NCI-H187 (cell line): ENCODE measurements at regions not wholly inside any gene's neighbourhood (a gene's known extent, or its start where the extent isn't known, plus 50 kb on each side); places are given as distances from the start of the nearest gene placed in this dataset.

Experiments
- DNase-seq, 2 experiments: peaks; one replicate each; lab custom pipeline; 2025; lab: John Stamatoyannopoulos, UW

- DNase-seq = no peak
These were observed 73.8 kb upstream of the SHISAL1 start for GRCh38 chr22:44386386-44387035.

GRCh38 chr22:44385781-44386180 is 73.0 kb upstream of the SHISAL1 start:
- DNase-seq = no peak

- DNase-seq = no peak
These were observed 72.5 kb upstream of the SHISAL1 start for GRCh38 chr22:44385296-44385610.

- no peak for DNase-seq
These were observed 72.0 kb upstream of the SHISAL1 start for GRCh38 chr22:44384563-44385295.

- no peak for DNase-seq
These were observed 71.2 kb upstream of the SHISAL1 start for GRCh38 chr22:44383652-44384562.

- no peak for DNase-seq
These were observed 70.4 kb upstream of the SHISAL1 start for GRCh38 chr22:44383064-44383575.

- DNase-seq = no peak
These were observed 69.6 kb upstream of the SHISAL1 start for GRCh38 chr22:44382116-44383038.

GRCh38 chr22:44381761-44382115 is 69.0 kb upstream of the SHISAL1 start:
- no peak for DNase-seq

GRCh38 chr22:44380756-44381486 is 68.2 kb upstream of the SHISAL1 start:
- DNase-seq = no peak

- no peak for DNase-seq
These were observed 67.3 kb upstream of the SHISAL1 start for GRCh38 chr22:44379817-44380755.

GRCh38 chr22:44378380-44378779 is 65.6 kb upstream of the SHISAL1 start:
- DNase-seq = no peak

GRCh38 chr22:44375451-44375850 is 62.7 kb upstream of the SHISAL1 start:
- no peak for DNase-seq

GRCh38 chr22:44373234-44373633 is 60.5 kb upstream of the SHISAL1 start:
- DNase-seq = no peak

GRCh38 chr22:44372611-44373010 is 59.9 kb upstream of the SHISAL1 start:
- no peak for DNase-seq

- no peak for DNase-seq
These were observed 59.2 kb upstream of the SHISAL1 start for GRCh38 chr22:44371741-44372525.

- no peak for DNase-seq
These were observed 57.4 kb upstream of the SHISAL1 start for GRCh38 chr22:44369916-44370801.

GRCh38 chr22:44369293-44369661 is 56.5 kb upstream of the SHISAL1 start:
- DNase-seq = no peak
